Activated T-helper 1 cell treated with anti-CD3 and anti-CD28 coated beads, Interleukin-12 subunit alpha, Interleukin-12 subunit beta, Interleukin-2, Interleukin-4 antibody, amounts not matched to agents 30 ng/mL and 10 ng/mL and 1 ng/mL, durations not matched to agents 14 hours and 24 hours and 36 hours (primary cell): ENCODE measurements at regions not wholly inside any gene's neighbourhood (a gene's known extent, or its start where the extent isn't known, plus 50 kb on each side); places are given as distances from the start of the nearest gene placed in this dataset.

Source experiments
- DNase-seq: peaks from one replicate; pipeline ENCODE4 v3.0.0; 2021; ENCODE audit warnings: low spot score
- H3K27ac Mint-ChIP-seq: one replicate; pipeline ENCODE4 v1.8.0; 2021; ENCODE audit warnings: mild to moderate bottlenecking, mixed read lengths
- H3K27me3 Mint-ChIP-seq: one replicate; pipeline ENCODE4 v1.8.0; 2022; ENCODE audit warnings: mild to moderate bottlenecking, moderate library complexity, mixed read lengths; ENCODE audit not compliant: insufficient read depth
- H3K36me3 Mint-ChIP-seq: one replicate; pipeline ENCODE4 v1.8.0; 2021; ENCODE audit warnings: low read depth, mixed read lengths
- H3K4me1 Mint-ChIP-seq: one replicate; pipeline ENCODE4 v1.8.0; 2021; ENCODE audit warnings: low read depth, mixed read lengths
- H3K4me3 Mint-ChIP-seq: one replicate; pipeline ENCODE4 v1.8.0; 2021; ENCODE audit warnings: mild to moderate bottlenecking, moderate library complexity, mixed read lengths
- H3K9me3 Mint-ChIP-seq: one replicate; pipeline ENCODE4 v1.8.0; 2021; ENCODE audit warnings: mixed read lengths
- intact Hi-C: fragments of 100-400 bp; cut with micrococcal nuclease; formaldehyde crosslinking; loops from one replicate; pipeline ENCODE4 v1.15.1; 2024

DNA sequence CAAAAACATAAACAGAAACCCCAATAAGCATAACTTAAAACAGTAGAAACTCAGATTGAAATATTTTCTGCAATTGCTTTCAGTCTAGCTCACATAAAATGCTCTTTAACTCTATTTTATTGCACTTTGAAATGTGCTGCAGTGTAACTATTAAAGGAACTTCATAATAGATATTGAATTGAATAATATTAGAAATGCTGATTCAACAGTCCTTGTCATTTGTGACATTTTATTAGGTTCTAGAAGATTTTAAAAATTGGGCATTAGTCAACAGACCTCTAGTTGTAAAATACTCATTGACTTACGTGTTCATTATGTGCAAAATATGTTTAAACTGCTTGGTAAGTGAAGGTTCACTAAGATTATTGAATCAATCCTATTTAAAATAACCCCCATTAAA, 1422.3 kb downstream of the PLA2G4A start:
- Mint-ChIP-seq H3K4me1 (no peaks in the 10 kb centered on the region), H3K27ac (no peak overlapping the region), H3K9me3 (peaks cover 4% of the 10 kb centered on the region), H3K27me3 (no peaks in the 10 kb centered on the region), H3K36me3 (no peaks in the 10 kb centered on the region), H3K4me3 (no peak overlapping the region)
- intact Hi-C loops: no loop called here
- no peak for DNase-seq

DNA sequence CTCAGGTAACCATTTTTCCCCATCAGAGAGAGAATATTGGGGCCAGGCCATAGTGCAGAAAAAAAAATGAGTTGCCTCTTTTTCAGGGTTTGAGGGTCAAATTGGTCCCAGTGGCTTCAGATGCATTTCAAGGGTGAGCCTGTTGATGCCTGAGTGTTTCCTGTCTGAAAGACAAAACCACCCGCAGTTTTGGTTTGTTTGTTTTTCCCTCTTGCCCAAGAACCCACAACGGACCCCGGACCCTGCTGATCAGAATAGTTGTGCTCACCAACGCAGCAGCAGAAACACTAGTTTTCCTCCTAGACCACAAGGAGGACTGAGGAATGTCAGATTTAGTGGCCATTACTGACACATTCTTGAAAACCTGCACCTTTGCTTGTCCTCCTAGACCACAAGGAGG, 1433.1 kb downstream of the PLA2G4A start:
- Mint-ChIP-seq H3K9me3 (peaks cover 12% of the 10 kb centered on the region), H3K36me3 (no peaks in the 10 kb centered on the region), H3K4me3 (no peak overlapping the region), H3K4me1 (no peaks in the 10 kb centered on the region), H3K27ac (no peak overlapping the region), H3K27me3 (no peaks in the 10 kb centered on the region)
- intact Hi-C loops: no loop called here
- DNase-seq: no peak

DNA sequence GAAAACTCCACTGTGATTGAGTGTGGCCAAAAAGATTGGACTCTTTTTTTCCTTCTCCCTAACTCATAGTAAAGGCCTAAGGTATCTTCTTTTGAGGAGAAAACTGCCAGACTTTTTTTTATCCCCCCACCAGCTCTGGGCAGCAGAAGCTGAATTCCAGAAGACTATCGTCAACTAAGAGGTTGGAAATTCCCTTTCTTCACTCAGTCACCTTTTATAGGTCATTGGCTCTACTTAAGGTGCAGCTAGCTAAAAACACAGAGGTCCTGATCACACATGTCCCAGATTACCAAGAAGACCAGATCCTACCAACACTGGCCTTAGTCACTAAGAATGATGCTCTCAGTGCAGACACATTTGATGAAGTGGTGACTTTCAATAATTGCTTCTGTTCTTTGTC, 1441.2 kb downstream of the PLA2G4A start:
- no peak for DNase-seq
- intact Hi-C loops: no loop called here
- H3K4me1 Mint-ChIP-seq: no peaks in the 10 kb centered on the region
- H3K9me3 Mint-ChIP-seq: no peaks in the 10 kb centered on the region
- H3K4me3 Mint-ChIP-seq: no peak overlapping the region
- no peaks in the 10 kb centered on the region for H3K36me3 Mint-ChIP-seq
- H3K27me3 Mint-ChIP-seq: no peaks in the 10 kb centered on the region
- no peak overlapping the region for H3K27ac Mint-ChIP-seq

DNA sequence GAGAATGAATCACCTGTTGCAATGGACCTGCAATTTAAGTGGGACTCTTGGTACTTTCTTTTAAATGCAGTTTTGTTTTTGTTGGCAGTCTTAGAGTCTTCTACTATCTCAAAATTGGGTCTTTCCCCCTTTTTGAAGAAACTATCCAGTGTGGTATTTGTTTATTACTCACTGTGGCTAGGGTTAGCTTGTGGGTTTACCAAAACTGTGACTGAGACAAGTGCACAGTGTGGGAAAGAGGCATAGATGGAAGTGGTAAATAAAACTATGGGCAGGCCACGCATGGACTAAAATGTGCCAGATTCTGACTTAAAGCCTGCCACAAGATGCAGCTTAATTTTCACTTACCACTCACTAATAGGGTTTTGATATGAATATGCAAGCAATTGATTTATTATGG, 1441.7 kb downstream of the PLA2G4A start:
- H3K27me3 Mint-ChIP-seq: no peaks in the 10 kb centered on the region
- no peak overlapping the region for H3K27ac Mint-ChIP-seq
- no peaks in the 10 kb centered on the region for H3K36me3 Mint-ChIP-seq
- no peaks in the 10 kb centered on the region for H3K9me3 Mint-ChIP-seq
- intact Hi-C loops: no loop called here
- DNase-seq: no peak
- no peak overlapping the region for H3K4me3 Mint-ChIP-seq
- H3K4me1 Mint-ChIP-seq: no peaks in the 10 kb centered on the region

DNA sequence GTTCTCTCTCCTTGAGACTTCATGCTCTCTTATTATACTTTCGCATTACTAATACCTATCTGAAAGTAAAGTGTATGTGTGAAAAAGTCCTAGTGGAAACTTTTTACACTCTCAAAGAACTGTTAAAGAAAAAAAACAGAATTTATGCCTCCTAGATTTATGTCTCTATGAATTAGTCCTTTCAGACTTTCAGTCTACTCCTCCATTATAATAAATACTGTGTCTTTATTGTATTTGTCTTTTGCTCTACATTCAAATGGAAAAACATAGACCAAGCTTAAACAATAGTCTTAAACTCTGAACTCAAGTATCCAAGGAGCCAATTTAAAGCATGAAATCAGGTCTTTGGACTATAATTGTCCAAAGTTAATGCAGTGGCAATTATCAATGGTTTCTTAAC, 1449.0 kb downstream of the PLA2G4A start:
- Mint-ChIP-seq H3K9me3 (peaks cover 8% of the 10 kb centered on the region), H3K4me3 (no peak overlapping the region), H3K27me3 (no peaks in the 10 kb centered on the region), H3K4me1 (no peaks in the 10 kb centered on the region), H3K36me3 (no peaks in the 10 kb centered on the region), H3K27ac (no peak overlapping the region)
- DNase-seq: no peak
- intact Hi-C loops: no loop called here

DNA sequence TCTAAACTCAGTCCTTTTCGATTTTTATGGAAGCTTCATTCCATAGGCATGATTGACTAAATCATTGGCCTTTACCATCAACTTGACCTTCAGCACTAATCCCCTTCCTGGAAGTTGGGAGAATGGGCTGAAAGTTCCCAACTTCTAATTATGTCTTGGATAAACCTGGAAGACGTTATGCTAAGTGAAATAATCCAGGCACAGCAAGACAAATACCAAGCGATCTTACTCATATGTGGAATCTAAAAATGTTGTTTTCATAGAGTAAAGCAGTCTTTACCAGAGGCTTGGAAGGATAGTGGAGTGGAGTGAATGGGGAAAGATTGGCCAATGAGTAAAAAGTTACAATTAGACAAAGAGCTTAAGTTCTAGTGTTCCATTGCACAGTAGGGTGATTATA, 1453.2 kb downstream of the PLA2G4A start:
- Mint-ChIP-seq H3K9me3 (peaks cover 8% of the 10 kb centered on the region), H3K4me3 (no peak overlapping the region), H3K4me1 (no peaks in the 10 kb centered on the region), H3K27me3 (no peaks in the 10 kb centered on the region), H3K27ac (no peak overlapping the region), H3K36me3 (no peaks in the 10 kb centered on the region)
- DNase-seq: no peak
- intact Hi-C loops: no loop called here

DNA sequence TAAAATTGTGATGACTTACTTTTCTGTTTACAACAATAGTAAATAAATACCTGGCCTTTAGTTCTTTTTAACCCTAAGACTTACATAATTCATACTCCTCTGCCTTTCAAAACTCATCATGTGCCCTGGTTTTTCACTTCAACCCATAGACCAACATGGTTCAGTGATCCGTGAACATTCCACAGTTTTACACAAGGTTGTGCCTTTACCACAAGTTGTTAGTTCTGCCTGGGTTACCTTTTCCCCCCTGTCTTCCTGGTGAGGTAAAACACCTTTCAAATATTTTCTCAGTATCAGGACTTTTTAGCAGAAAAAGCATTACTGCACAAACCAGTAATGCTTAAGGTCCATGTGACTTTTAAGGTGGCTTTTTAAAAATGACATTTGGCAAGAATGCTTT, 1466.4 kb downstream of the PLA2G4A start:
- intact Hi-C loops: no loop called here
- Mint-ChIP-seq H3K27me3 (no peaks in the 10 kb centered on the region), H3K36me3 (no peaks in the 10 kb centered on the region), H3K9me3 (no peaks in the 10 kb centered on the region), H3K27ac (no peak overlapping the region), H3K4me1 (no peaks in the 10 kb centered on the region), H3K4me3 (no peak overlapping the region)
- no peak for DNase-seq

DNA sequence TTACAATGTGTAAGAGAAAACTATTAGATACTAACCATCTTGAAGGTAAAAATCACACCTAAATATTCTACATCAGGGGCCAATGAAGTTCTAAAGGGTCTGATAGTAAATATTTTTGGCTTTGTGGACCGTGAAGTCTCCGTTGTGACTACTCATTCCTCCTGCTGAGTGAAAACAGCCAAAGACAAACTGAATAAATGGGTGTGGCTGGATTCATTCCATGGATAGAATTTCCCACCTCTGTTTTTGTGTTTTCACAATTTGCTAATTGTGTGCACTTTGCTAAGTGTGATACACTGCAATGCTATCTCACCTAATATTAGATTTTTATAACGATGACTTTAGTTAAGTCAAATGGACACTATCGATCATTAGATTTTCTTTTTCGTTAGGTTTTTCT, 1474.0 kb downstream of the PLA2G4A start:
- intact Hi-C loops: no loop called here
- no peaks in the 10 kb centered on the region for H3K36me3 Mint-ChIP-seq
- no peak overlapping the region for H3K4me3 Mint-ChIP-seq
- H3K27me3 Mint-ChIP-seq: peaks cover 1% of the 10 kb centered on the region
- H3K4me1 Mint-ChIP-seq: no peaks in the 10 kb centered on the region
- DNase-seq: no peak
- no peaks in the 10 kb centered on the region for H3K9me3 Mint-ChIP-seq
- H3K27ac Mint-ChIP-seq: no peak overlapping the region

DNA sequence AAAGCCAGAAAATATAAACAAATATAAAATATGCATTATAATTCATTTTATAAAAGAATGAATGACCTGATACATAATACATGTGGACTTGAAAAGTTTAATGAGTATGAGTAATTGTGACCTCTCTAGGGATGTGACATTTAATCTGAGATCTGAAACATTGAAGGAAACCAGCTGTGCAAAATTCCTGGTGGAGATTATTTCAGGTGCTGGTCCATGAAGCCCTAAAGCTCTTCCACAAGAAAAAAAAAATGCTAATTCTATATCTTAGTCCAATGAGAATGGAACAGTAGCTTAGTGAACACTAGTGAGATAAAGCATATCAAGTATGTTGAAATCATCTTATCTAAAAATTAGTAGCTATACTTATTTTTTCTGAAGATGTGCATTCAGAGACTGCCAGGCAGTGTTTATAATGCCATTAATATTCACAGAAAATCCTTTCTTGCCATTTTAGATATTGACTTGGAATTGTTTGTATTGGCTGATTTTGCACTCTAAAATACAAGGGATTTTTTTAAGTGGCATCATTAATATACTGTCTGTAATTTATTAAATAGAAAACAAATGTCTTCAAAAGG, 1485.9 kb downstream of the PLA2G4A start:
- H3K27ac Mint-ChIP-seq: no peak overlapping the region
- H3K36me3 Mint-ChIP-seq: no peaks in the 10 kb centered on the region
- no peaks in the 10 kb centered on the region for H3K27me3 Mint-ChIP-seq
- DNase-seq: no peak
- intact Hi-C loops: no loop called here
- H3K4me3 Mint-ChIP-seq: no peak overlapping the region
- H3K4me1 Mint-ChIP-seq: no peaks in the 10 kb centered on the region
- no peaks in the 10 kb centered on the region for H3K9me3 Mint-ChIP-seq

DNA sequence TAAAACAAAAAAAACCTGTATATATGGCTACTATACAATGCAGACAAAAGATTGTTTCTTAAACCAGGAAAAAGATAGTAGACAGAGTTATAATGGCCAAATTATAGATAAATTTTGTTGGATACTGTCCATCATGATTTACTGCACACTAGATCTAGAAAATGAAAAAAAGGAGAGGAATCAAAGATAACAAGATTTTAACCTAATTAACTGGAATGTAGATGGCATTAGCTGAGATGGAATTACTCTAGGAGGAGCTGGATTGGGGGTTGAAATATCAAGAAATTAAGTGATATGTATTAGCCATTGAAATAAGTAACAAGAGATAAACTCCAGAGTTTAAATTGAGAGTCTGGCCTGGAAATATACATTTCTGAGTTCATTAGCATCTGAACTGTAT, 1489.1 kb downstream of the PLA2G4A start:
- no peaks in the 10 kb centered on the region for H3K27me3 Mint-ChIP-seq
- H3K4me3 Mint-ChIP-seq: no peak overlapping the region
- no peaks in the 10 kb centered on the region for H3K36me3 Mint-ChIP-seq
- no peaks in the 10 kb centered on the region for H3K9me3 Mint-ChIP-seq
- intact Hi-C loops: no loop called here
- no peak overlapping the region for H3K27ac Mint-ChIP-seq
- DNase-seq: no peak
- no peaks in the 10 kb centered on the region for H3K4me1 Mint-ChIP-seq

DNA sequence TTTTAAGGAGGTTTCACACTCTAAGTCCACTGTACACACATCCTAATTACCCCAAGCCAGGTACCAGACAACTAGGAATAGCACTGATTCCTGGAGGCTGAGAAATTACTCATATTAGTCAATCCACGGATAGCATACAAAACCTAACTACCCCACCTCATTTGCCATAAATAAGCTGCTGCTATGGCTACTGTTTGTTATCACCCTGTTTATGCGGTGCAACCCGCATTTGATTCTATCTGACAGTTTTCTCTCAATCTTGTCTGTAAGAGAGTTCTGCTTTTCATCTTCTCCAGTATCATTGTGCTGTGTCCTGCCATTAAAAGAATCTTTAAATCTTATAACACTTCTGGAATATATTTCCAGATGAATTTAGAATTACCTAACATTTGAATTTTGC, 1496.5 kb downstream of the PLA2G4A start:
- intact Hi-C loops: no loop called here
- Mint-ChIP-seq H3K4me1 (no peaks in the 10 kb centered on the region), H3K27ac (no peak overlapping the region), H3K36me3 (no peaks in the 10 kb centered on the region), H3K9me3 (no peaks in the 10 kb centered on the region), H3K27me3 (no peaks in the 10 kb centered on the region), H3K4me3 (no peak overlapping the region)
- no peak for DNase-seq

DNA sequence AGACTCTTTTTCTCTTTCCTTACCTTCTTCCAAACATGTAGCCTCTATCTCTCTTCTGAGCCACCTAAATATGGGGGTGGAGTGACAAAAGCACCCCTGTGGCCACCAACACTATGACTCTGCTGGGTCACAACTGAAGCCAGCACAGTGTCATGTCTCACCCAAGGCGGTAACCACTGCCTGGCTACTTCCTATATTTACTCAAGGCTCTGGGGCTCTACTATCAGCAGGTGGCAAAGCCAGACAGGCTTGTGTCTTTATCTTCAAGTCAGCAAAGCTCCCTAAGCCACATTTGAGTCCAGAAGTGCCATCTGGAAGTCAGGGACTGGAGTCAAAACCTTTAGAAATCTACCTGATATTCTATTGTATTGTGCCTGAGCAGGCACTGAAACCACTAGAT, 1515.2 kb downstream of the PLA2G4A start:
- H3K27me3 Mint-ChIP-seq: no peaks in the 10 kb centered on the region
- intact Hi-C loops: no loop called here
- DNase-seq: no peak
- peaks cover 7% of the 10 kb centered on the region for H3K9me3 Mint-ChIP-seq
- no peaks in the 10 kb centered on the region for H3K36me3 Mint-ChIP-seq
- H3K27ac Mint-ChIP-seq: no peak overlapping the region
- H3K4me1 Mint-ChIP-seq: no peaks in the 10 kb centered on the region
- no peak overlapping the region for H3K4me3 Mint-ChIP-seq

DNA sequence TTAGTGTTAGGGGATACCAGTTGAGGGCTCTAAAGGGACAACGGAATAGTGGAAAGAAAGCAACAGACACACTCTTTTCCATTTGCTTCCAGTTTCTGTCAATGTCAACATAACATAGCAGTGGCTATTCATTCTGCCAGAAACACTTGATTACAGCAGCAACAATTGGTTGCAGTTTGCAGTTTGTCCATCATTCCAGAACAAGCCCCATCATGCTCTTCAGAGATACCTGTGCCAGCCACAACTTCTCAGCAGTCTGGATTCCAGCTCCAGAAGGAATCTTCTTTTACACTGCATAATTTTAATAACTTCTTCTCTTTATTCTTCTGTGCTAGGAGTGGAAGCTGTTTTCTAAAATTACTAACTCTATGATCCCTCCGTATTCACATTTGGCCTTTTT, 1521.4 kb downstream of the PLA2G4A start:
- Mint-ChIP-seq H3K27ac (no peak overlapping the region), H3K4me1 (no peaks in the 10 kb centered on the region), H3K36me3 (no peaks in the 10 kb centered on the region), H3K27me3 (no peaks in the 10 kb centered on the region), H3K9me3 (no peaks in the 10 kb centered on the region), H3K4me3 (no peak overlapping the region)
- intact Hi-C loops: no loop called here
- DNase-seq: no peak

DNA sequence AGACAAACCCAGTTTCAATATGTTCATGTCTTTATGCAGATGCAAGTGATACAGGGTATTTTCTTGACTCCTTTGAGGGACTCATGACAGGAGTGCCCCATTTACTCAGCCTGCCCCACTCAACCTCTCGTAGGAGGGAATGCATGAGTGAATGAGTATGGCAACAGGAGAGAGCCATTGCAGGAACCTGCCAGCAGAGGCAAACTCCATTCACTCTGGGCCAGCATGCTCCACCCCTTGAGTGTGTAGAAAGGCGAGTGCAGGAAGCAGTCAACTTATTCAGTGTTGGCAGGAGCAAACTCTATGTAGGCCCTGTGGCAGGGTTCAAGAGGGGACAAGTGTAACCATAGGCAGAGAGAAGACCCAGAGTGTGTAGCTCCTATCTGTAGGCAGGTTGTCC, 1526.3 kb downstream of the PLA2G4A start:
- H3K27ac Mint-ChIP-seq: no peak overlapping the region
- no peaks in the 10 kb centered on the region for H3K36me3 Mint-ChIP-seq
- H3K4me1 Mint-ChIP-seq: no peaks in the 10 kb centered on the region
- intact Hi-C loops: no loop called here
- no peak for DNase-seq
- peaks cover 6% of the 10 kb centered on the region for H3K9me3 Mint-ChIP-seq
- no peak overlapping the region for H3K4me3 Mint-ChIP-seq
- no peaks in the 10 kb centered on the region for H3K27me3 Mint-ChIP-seq
